Keratinocyte (primary cell): ENCODE measurements at regions not wholly inside any gene's neighbourhood (a gene's known extent, or its start where the extent isn't known, plus 50 kb on each side); places are given as distances from the start of the nearest gene placed in this dataset.

Experiments used
- DNase-seq: peaks from one replicate; pipeline ENCODE4 v3.0.0-alpha.2; 2011; ENCODE audit warnings: low read depth, missing footprints, low spot score
- FAIRE-seq: peaks from 2 replicates; lab custom pipeline; 2011; peaks lifted over from hg19 to GRCh38; lab: Jason Lieb, UNC
- H2AFZ ChIP-seq: 2 replicates; pipeline ENCODE4 v1.6.0; 2012; ENCODE audit warnings: low read length, control low read depth, inconsistent platforms; ENCODE audit not compliant: control insufficient read depth
- H3K27ac ChIP-seq: 2 replicates; pipeline ENCODE4 v1.5.1; 2011; ENCODE audit warnings: low read length; ENCODE audit not compliant: control insufficient read depth, insufficient read depth
- H3K27me3 ChIP-seq: 3 replicates; pipeline ENCODE4 v1.6.0; 2011; ENCODE audit warnings: low read length; ENCODE audit not compliant: control insufficient read depth, insufficient read depth; ENCODE audit errors: extremely low read depth
- H3K36me3 ChIP-seq, 2 experiments: 2 replicates in 1 of 2; 3 replicates in 1 of 2; pipeline ENCODE4 v1.5.1; 2011; ENCODE audit warnings: low read length in 2 of 2, mild to moderate bottlenecking in 1 of 2; ENCODE audit not compliant: control insufficient read depth in 2 of 2, insufficient read depth in 2 of 2; ENCODE audit errors: extremely low read depth in 1 of 2
- H3K4me1 ChIP-seq: 3 replicates; pipeline ENCODE4 v1.5.1; 2011; ENCODE audit warnings: low read length; ENCODE audit not compliant: control insufficient read depth, insufficient read depth; ENCODE audit errors: extremely low read depth
- H3K4me2 ChIP-seq: 3 replicates; pipeline ENCODE4 v1.6.0; 2011; ENCODE audit warnings: low read depth, low read length; ENCODE audit not compliant: control insufficient read depth, insufficient read depth; ENCODE audit errors: extremely low read depth
- H3K4me3 ChIP-seq, 3 experiments: fragments of 200-600 bp in 1 of 3; sonication (generic) in 1 of 3; 2 replicates in 2 of 3; 3 replicates in 1 of 3; pipeline ENCODE4 v1.5.1; 2011 to 2016; ENCODE audit warnings: low read length in 3 of 3, mild to moderate bottlenecking in 3 of 3, control low read depth in 2 of 3, inconsistent platforms in 1 of 3, low read depth in 1 of 3, mixed read lengths in 1 of 3, mixed run types in 1 of 3, moderate library complexity in 1 of 3; ENCODE audit not compliant: control insufficient read depth in 2 of 3, insufficient read depth in 2 of 3; ENCODE audit errors: extremely low read depth in 1 of 3
- H3K79me2 ChIP-seq: 2 replicates; pipeline ENCODE4 v1.6.0; 2012; ENCODE audit warnings: low read length; ENCODE audit not compliant: control insufficient read depth, insufficient read depth
- H3K9ac ChIP-seq: 3 replicates; pipeline ENCODE4 v1.6.0; 2011; ENCODE audit warnings: low read length; ENCODE audit not compliant: control insufficient read depth, insufficient read depth; ENCODE audit errors: extremely low read depth
- H3K9me1 ChIP-seq: 3 replicates; pipeline ENCODE4 v1.6.0; 2011; ENCODE audit warnings: low read length; ENCODE audit not compliant: control insufficient read depth, insufficient read depth; ENCODE audit errors: extremely low read depth
- H3K9me3 ChIP-seq: 2 replicates; pipeline ENCODE4 v1.5.1; 2012; ENCODE audit warnings: low read depth, low read length; ENCODE audit not compliant: control insufficient read depth
- H4K20me1 ChIP-seq: 3 replicates; pipeline ENCODE4 v1.6.0; 2011; ENCODE audit warnings: low read length; ENCODE audit not compliant: control insufficient read depth, insufficient read depth; ENCODE audit errors: extremely low read depth
- EZH2 ChIP-seq: IDR thresholded peaks from one replicate; pipeline ENCODE4 v1.6.1; 2012; ENCODE audit warnings: inconsistent platforms, mild to moderate bottlenecking, low read length, moderate library complexity
- dilution Hi-C: fragments of 300-500 bp; cut with MboI; formaldehyde crosslinking; loops from one replicate; pipeline ENCODE4 v1.7.0; 2020; ENCODE audit warnings: low sequenced_read_pairs; ENCODE audit not compliant: extremely low pct_ligation_motif_present
- TF ChIP-seq, protein P1 (sequence below), 3 experiments: IDR thresholded peaks in 1 of 3; conservative IDR thresholded peaks in 1 of 3; optimal IDR thresholded peaks in 1 of 3; 2 replicates in 2 of 3; 3 replicates in 1 of 3; pipeline versions ENCODE3 to v1.5.1; 2011; ENCODE audit warnings: low read length in 3 of 3, mild to moderate bottlenecking in 3 of 3, moderate library complexity in 2 of 3, control low read depth in 1 of 3, inconsistent platforms in 1 of 3; ENCODE audit not compliant: insufficient read depth in 2 of 3; ENCODE audit errors: extremely low read depth in 1 of 3

DNA sequence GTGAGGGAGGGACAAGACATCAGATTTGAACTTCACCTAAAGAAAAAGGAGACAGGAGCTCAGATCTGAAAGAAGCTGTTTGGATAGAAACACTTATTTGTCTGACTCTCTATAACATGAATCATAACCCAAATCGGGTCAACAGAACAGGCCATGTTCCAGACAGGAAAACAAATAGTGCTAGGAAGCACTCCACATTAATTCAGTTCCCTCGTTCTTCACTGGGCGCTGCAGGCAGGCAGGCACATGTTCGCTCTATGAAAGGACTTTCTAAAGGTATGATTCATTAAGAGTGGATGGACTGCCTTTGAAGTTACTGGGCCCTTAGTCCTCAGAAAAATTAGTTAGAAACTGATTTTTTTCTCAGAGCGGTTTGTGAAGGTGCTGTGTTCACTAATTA, 137.5 kb upstream of the TRPC6 start:
- dilution Hi-C loops: no loop called here
- Histone ChIP-seq H4K20me1 (no peaks in the 10 kb centered on the region), H3K36me3 (no peaks in the 10 kb centered on the region), H3K9ac (peak overlapping the region; percentile 56), H3K4me2 (peak overlapping the region; percentile 79), H3K79me2 (no peaks in the 10 kb centered on the region), H3K4me1 (peaks cover 37% of the 10 kb centered on the region), H3K27ac (peak overlapping the region; percentile 70), H3K27me3 (no peaks in the 10 kb centered on the region), H3K9me1 (no peaks in the 10 kb centered on the region), H3K9me3 (no peaks in the 10 kb centered on the region), H2AFZ (peak overlapping the region; percentile 86), H3K4me3 (peak overlapping the region in 1 of 3 experiments; percentile 23)
- FAIRE-seq (peak; percentile 93), DNase-seq (peak; percentile 50)
- no peak for TF ChIP-seq EZH2
- TF ChIP-seq, protein P1, sequence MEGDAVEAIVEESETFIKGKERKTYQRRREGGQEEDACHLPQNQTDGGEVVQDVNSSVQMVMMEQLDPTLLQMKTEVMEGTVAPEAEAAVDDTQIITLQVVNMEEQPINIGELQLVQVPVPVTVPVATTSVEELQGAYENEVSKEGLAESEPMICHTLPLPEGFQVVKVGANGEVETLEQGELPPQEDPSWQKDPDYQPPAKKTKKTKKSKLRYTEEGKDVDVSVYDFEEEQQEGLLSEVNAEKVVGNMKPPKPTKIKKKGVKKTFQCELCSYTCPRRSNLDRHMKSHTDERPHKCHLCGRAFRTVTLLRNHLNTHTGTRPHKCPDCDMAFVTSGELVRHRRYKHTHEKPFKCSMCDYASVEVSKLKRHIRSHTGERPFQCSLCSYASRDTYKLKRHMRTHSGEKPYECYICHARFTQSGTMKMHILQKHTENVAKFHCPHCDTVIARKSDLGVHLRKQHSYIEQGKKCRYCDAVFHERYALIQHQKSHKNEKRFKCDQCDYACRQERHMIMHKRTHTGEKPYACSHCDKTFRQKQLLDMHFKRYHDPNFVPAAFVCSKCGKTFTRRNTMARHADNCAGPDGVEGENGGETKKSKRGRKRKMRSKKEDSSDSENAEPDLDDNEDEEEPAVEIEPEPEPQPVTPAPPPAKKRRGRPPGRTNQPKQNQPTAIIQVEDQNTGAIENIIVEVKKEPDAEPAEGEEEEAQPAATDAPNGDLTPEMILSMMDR (optimal IDR thresholded peaks at IDR 0.05 in 1 of 3, IDR thresholded peaks at IDR 0.05 in 1 of 3, conservative IDR thresholded peaks at IDR 0.05 in 1 of 3; ENCODE audit: extremely low read depth in 1 of 3, insufficient read depth in 2 of 3, low read length in 3 of 3): no peak

DNA sequence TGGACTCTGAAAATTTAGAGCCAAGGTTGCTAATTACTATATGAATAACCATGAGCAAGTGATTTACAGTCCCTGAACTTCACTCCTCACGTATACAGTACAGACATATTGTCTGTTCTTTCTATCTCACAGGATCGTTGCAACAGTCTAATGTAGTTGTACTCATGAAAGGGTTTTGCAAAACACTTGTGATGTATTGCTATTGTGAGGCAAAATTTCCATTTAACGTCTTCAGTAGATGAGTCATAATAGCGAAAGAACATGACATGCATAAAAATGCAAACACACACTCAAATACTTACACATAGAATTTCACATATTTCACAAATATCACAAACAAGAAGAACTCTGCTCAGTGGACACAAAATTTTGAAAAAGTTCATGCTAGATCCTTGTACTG, 134.6 kb upstream of the TRPC6 start:
- Histone ChIP-seq H3K9ac (no peak overlapping the region), H3K27ac (peak overlapping the region; percentile 71), H3K4me2 (no peak overlapping the region), H4K20me1 (no peaks in the 10 kb centered on the region), H3K4me1 (peaks cover 43% of the 10 kb centered on the region), H2AFZ (no peak overlapping the region), H3K9me3 (no peaks in the 10 kb centered on the region), H3K9me1 (no peaks in the 10 kb centered on the region), H3K27me3 (no peaks in the 10 kb centered on the region), H3K36me3 (no peaks in the 10 kb centered on the region), H3K79me2 (no peaks in the 10 kb centered on the region), H3K4me3 (no peak overlapping the region)
- TF ChIP-seq, protein P1 (optimal IDR thresholded peaks at IDR 0.05 in 1 of 3, IDR thresholded peaks at IDR 0.05 in 1 of 3, conservative IDR thresholded peaks at IDR 0.05 in 1 of 3; ENCODE audit: extremely low read depth in 1 of 3, insufficient read depth in 2 of 3, low read length in 3 of 3): no peak
- TF ChIP-seq EZH2: no peak
- DNase-seq (no peak), FAIRE-seq (peak; percentile 73)
- dilution Hi-C loops: no loop called here
